Right cardiac atrium (tissue), 5 donors: ENCODE measurements at regions not wholly inside any gene's neighbourhood (a gene's known extent, or its start where the extent isn't known, plus 50 kb on each side); places are given as distances from the start of the nearest gene placed in this dataset.

ENCODE experiments used
- ATAC-seq, 2 donors: fragments of 200-7000 bp; cut with Tn5 transposase; one replicate each; pipeline versions ENCODE4 v1.8.0 to v1.9.1; 2020; ENCODE audit warnings: moderate library complexity in 2 of 2, mild to moderate bottlenecking in 1 of 2
- DNase-seq, 3 donors: peaks; one replicate each; pipeline ENCODE4 v3.0.0-alpha.2; 2020
- H3K27ac ChIP-seq: one replicate; pipeline ENCODE4 v1.5.1; 2013; ENCODE audit warnings: mild to moderate bottlenecking, low read length, control low read depth, moderate library complexity
- H3K27me3 ChIP-seq: one replicate; pipeline ENCODE4 v1.6.1; 2013; ENCODE audit not compliant: control insufficient read depth, insufficient read depth
- H3K4me1 ChIP-seq: one replicate; pipeline ENCODE4 v1.6.1; 2013; ENCODE audit warnings: low read length; ENCODE audit not compliant: control insufficient read depth, insufficient read depth
- H3K4me3 ChIP-seq: one replicate; pipeline ENCODE4 v1.5.1; 2013; ENCODE audit warnings: low read length, control low read depth
- H3K9me3 ChIP-seq: one replicate; pipeline ENCODE4 v1.6.1; 2013; ENCODE audit warnings: low read length; ENCODE audit not compliant: control insufficient read depth
- WGBS: extraction: QIAGEN DNeasy Blood & Tissue Kit; methylation state at CpG from one replicate; pipeline ENCODE4 v1.1.7; 2013; 5-methylcytosine and 5-hydroxymethylcytosine counted together
- intact Hi-C, 4 donors: fragments of 100-400 bp; cut with DNase I; formaldehyde crosslinking; loops; one replicate each; pipeline versions ENCODE4 v1.11.0 to v1.14.0; 2022 to 2023
- donor health status: healthy with polysubstance abuse.
- donor health status: DM: no; HTN: yes; CAD: no.
- donor health status: DM: no; HTN: no; CAD: no.
- donor health status: DM: no; HTN: yes; CAD: no; lungs with severe emphysema.
- donor health status: DM: yes; HTN: yes; CAD: no.

DNA sequence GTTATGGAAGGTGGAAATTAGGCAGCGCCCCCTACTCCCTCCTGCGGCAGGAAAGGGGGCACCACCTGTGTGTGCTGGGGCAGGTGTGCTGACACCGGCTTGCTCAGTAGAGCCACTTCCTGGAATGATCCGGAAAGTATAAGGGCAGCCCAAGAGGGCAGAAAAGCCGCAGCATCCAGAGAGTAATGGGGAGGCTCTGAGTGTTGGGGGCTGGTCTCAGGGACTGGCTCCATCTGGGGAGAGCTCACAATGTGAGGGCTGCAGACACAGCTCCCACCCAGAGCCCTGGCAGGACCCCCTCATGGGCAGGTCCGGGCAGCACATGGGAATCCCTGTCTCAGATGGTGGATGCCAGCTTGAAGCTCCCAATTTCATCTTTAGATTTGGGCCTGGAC, 187.6 kb upstream of the C14orf180 start:
- Histone ChIP-seq H3K27me3 (no peaks in the 10 kb centered on the region), H3K4me1 (no peaks in the 10 kb centered on the region), H3K9me3 (no peaks in the 10 kb centered on the region), H3K27ac (no peak overlapping the region), H3K4me3 (no peak overlapping the region)
- 86% methylated on average over 6 of the region's 6 CpGs for WGBS
- intact Hi-C loops: no loop called here
- ATAC-seq (no peak), DNase-seq (no peak)

DNA sequence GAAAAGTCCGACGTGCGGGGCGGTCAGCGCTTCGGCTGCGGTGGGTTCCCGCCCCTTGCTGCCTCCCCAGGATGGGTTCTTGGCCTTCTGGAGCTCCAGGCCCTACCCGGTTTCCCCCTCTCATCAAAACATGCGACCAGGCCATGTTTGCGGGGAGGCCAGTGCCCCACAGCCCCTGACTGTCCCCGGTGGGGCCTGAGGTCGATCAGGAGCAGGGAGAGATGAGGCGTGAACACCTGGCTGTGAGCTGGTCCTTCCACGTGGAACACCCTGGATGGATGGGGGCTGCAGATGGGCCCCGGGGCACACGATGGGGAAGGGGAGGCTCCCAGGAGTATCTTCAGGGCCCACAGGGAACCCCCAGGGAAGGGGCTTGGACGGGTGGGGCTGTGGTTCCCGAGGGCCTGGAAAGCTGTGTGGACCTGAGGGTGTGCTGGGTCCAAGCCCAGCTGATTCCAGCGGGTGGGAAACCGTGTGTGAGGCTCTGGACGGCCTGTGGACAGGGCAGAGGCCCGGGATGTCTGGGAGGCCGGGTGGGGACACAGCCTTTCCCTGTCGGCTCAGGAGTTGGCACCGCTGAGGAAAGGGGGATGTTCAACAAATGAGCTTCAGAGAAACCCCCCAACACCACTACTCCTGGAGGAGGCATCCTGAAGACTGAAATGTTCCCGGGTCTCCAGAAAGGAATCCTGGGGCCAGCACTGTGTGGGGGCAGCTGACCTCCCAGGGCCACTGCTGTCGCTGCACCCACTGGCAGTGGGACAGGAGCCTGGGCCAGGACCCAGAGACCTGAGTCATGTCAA, 187.0 kb upstream of the C14orf180 start:
- peak in 1 of 3 donors; percentile 54 for DNase-seq
- intact Hi-C loops: no loop called here

DNA sequence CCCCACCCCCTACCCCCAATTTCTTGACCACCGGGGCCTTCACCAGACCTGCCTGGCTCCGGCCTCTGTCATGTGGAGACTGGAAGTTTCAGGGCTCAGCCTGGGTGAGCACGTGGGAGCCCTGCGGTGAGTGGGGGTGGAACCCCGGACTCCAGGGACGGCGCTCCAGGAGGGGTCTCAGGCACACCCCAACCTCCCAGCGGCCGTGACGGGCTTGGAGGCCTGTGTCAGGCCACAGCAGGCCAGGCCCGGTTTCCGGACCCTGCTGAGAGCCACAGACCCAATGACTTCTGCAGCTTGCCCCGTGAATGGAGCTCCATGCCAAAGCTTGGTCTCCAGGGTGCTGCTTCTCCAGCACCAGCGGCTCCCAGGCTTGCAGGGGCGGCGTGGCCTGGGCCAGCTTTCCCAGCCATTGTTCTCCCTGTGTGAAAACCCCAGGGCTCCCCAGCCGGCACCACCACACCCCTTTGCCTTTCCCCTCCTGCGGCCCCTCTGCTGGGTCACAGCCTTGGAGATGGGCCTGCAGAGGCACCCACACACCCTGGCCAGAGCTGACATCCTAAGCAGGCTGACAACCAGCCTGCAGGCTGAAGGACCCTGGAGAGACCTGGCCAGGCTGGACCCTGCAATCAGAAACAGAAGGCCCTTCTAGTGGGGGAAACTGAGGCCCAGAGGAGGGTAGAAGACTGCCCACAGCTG, 186.2 kb upstream of the C14orf180 start:
- ATAC-seq: peak in 1 of 2 donors; percentile 7
- Histone ChIP-seq H3K27me3 (no peaks in the 10 kb centered on the region), H3K4me3 (no peak overlapping the region), H3K9me3 (no peaks in the 10 kb centered on the region), H3K27ac (no peak overlapping the region), H3K4me1 (no peaks in the 10 kb centered on the region)
- DNase-seq: peak in 2 of 3 donors; percentile 45 to 76
- intact Hi-C loops: no loop called here
- WGBS: 71% methylated on average over 18 of the region's 18 CpGs

More for the DNA sequence above, 187.0 kb upstream of the C14orf180 start:
- Histone ChIP-seq H3K27ac (no peak overlapping the region), H3K4me3 (no peak overlapping the region), H3K27me3 (no peaks in the 10 kb centered on the region), H3K4me1 (no peaks in the 10 kb centered on the region), H3K9me3 (no peaks in the 10 kb centered on the region)
- 91% methylated on average over 28 of the region's 28 CpGs for WGBS
- ATAC-seq: no peak

DNA sequence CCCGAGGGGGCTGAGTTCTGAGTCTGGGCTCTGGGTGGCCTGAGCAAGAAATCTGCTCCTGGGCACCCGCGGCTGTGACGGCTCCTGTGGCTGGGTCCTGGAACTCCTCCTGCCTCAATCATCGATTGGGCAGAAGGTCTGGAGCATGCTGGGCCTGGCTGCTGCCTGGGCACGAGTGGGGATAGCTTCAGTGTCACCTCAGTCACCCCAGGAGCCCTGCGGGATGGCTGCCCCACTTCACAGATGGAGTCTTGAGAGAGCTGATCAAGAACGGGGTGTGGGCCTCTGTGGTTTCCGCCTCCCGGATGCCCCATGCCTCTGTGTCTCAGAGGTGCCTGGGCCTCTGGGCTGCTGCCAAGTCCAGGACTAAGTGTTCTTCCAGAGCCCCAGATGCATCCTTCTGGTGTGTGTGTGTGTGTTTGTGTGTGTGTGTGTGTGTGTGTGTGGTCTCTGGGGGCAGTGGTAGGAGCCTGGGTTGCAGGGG, 185.6 kb upstream of the C14orf180 start:
- Histone ChIP-seq H3K27me3 (no peaks in the 10 kb centered on the region), H3K27ac (no peak overlapping the region), H3K4me3 (no peak overlapping the region), H3K4me1 (no peaks in the 10 kb centered on the region), H3K9me3 (no peaks in the 10 kb centered on the region)
- DNase-seq (peak; percentile 53 to 86 (median 85)), ATAC-seq (peak; percentile 49 to 66)
- 46% methylated on average over 10 of the region's 10 CpGs for WGBS
- intact Hi-C loops: no loop called here

DNA sequence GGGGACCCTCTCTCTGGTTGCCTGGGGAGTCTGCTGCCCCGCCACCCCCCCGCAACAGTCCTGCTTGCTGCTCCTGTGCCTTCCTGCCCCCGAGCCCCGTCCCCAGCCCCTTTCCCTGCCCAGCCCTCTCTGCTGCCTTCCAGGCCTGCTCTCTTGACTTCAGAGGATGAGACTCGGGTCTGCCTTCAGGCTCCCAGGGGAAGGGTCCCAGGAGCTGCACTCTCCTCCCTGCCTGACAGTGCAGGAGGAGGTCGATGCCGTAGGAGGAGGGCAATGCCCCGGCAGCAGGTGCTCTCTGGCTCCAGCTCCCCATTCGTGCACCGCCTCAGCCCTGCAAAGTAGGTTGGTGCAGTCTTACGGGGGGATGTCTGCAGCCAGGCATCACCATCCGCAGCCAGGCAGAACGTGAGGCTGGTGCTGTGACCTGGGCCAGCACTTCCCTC, 185.1 kb upstream of the C14orf180 start:
- WGBS: 58% methylated on average over 13 of the region's 13 CpGs
- Histone ChIP-seq H3K27ac (no peak overlapping the region), H3K9me3 (no peaks in the 10 kb centered on the region), H3K4me3 (no peak overlapping the region), H3K4me1 (no peaks in the 10 kb centered on the region), H3K27me3 (no peaks in the 10 kb centered on the region)
- intact Hi-C loops: no loop called here
- ATAC-seq (no peak), DNase-seq (no peak)

DNA sequence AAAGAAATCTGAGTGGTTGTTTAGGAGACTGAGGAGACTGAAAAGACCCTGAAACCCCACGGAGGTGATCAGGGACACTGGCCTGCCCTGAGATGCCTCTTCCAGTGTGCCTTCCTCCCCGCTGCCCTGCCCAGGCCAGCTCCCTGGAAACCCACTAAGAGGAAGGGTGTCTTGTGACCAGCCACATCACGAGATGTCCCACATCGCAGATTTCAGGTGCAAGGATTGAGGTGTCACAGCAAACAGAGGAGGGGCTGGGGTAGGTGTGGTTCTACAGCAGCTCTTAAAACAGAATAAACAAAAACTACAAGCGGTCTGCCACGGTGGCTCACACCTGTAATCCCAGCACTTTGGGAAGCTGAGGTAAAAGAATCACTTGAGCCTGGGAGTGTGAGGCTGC, 184.3 kb upstream of the C14orf180 start:
- DNase-seq: no peak
- 75% methylated on average over 6 of the region's 6 CpGs for WGBS

DNA sequence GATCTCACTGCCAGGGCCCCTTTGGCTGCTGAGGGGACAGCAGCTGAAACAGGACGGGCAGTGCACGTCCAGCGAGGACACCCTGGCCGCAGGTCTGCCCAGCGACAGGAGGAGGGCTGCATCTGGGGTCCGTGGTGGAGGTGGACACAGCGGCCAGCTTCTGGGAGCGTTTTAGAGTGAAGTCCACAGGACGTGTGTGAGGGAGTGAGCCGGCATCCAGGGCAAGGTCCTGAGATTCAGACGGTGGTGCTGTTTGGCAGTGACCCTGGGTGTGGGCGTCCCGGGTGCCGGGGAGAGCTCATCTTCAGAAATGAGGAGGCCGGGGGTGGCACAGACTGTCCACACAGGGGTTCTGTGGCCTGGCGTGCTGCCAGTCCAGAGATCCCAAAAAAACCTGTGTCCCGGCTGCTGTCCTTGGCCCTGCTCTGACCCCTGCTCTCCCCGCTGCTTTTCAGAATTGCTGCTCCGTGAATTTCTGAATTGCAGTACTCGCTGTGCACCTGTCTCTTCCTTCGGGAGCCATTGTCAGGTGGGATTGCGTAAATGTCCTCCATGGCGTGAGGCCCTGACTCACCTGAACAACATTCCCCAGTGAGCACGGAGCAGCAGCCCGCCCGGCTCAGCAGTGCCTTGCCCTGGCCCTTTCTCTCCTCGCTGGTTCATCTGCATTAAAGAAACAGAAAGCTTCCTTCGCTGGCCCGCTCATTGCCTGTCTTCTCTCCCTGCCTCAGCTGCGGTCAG, 183.5 kb upstream of the C14orf180 start:
- no peak for ATAC-seq
- Histone ChIP-seq H3K9me3 (no peaks in the 10 kb centered on the region), H3K27ac (no peak overlapping the region), H3K27me3 (no peaks in the 10 kb centered on the region), H3K4me3 (no peak overlapping the region), H3K4me1 (no peaks in the 10 kb centered on the region)
- peak in 2 of 3 donors; percentile 28 to 43 for DNase-seq
- 81% methylated on average over 30 of the region's 30 CpGs for WGBS
- intact Hi-C loops: no loop called here

More for the DNA sequence above, 184.3 kb upstream of the C14orf180 start:
- Histone ChIP-seq H3K4me3 (no peak overlapping the region), H3K27me3 (no peaks in the 10 kb centered on the region), H3K4me1 (no peaks in the 10 kb centered on the region), H3K27ac (no peak overlapping the region), H3K9me3 (no peaks in the 10 kb centered on the region)
- intact Hi-C loops: no loop called here
- ATAC-seq: no peak

DNA sequence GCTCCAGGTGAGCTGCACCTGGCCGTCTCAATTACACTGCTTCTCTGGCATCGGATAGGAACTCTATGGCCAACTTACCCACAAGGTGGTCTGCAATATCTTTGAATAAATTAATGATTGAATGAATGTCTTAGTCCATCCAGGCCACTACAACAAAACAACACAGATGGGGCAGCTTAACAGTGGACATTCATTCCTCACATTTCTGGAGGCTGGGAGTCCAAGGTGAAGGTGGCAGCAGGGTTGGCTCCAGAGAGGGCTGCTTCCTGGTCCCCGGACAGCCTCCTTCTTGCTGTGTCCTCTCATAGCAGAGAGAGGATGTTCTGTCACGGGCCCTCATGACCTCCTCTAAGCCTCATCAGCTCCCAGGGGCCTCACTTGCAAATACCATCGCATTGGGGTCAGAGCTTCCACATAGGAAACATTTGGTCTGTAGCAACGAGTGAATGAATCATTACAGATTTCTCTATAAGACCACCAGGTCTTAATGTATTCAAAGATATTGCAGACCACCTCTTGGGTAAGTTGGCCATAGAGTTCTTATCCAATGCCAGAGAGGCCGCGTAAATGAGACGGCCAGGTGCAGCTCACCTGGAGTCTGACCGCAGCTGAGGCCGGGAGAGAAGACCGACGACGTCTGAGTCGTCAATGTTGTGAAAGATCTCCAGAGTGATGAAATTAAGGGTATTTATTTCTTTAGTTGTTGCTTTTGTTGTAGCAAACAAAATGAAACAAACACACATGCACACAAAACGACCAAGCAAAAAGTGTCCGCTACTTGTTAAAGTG, 182.7 kb upstream of the C14orf180 start:
- Histone ChIP-seq H3K27ac (no peak overlapping the region), H3K9me3 (no peaks in the 10 kb centered on the region), H3K4me1 (no peaks in the 10 kb centered on the region), H3K27me3 (no peaks in the 10 kb centered on the region), H3K4me3 (no peak overlapping the region)
- intact Hi-C loops: no loop called here
- ATAC-seq: no peak
- no peak for DNase-seq
- WGBS: 88% methylated on average over 17 of the region's 17 CpGs

DNA sequence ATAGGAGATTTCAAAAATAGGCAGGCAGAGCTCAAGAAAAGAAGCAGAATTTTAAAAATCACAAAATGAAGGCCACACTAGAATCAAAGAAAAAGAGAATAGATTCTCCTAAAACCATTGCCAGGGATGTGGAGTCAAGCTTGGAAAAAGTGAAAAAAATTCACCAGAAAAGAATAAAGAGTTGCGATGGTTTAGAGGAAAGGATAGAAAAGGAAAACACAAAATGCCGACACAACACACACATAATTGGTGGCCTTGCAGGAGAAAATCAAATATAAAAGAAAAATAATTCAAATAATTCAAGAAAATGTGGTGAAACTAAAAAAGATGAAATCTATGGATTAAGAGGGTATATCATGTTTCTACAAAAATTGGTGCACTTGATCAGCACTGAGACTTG, 181.6 kb upstream of the C14orf180 start:
- intact Hi-C loops: no loop called here
- no peak for DNase-seq
- 98% methylated on average over 2 of the region's 2 CpGs for WGBS
- H3K4me3 ChIP-seq: no peak overlapping the region
- ATAC-seq: no peak
- H3K4me1 ChIP-seq: no peaks in the 10 kb centered on the region
- H3K9me3 ChIP-seq: no peaks in the 10 kb centered on the region
- H3K27ac ChIP-seq: no peak overlapping the region
- no peaks in the 10 kb centered on the region for H3K27me3 ChIP-seq

DNA sequence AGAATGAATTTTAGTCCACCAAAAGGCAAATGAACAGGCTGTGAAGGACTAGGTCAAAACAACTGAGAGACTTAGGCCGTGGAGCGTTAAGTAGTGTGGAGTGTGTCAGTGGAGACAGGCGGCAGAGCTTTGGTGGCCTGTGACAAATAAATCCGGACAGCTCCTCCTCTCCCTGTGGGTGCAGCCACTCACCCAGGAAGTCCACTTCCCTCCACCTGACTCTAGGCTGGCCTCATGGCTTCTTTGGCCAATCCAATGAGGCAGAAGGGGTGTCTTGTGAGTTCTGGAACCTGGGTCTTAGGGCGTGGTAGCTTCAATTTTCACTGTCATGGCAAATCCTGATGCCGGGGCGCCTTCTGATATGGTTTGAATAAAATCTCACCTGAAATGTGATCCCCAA, 180.9 kb upstream of the C14orf180 start:
- no peak overlapping the region for H3K4me3 ChIP-seq
- no peak overlapping the region for H3K27ac ChIP-seq
- intact Hi-C loops: no loop called here
- no peaks in the 10 kb centered on the region for H3K4me1 ChIP-seq
- 83% methylated on average over 7 of the region's 7 CpGs for WGBS
- ATAC-seq: no peak
- H3K27me3 ChIP-seq: no peaks in the 10 kb centered on the region
- DNase-seq: no peak
- H3K9me3 ChIP-seq: no peaks in the 10 kb centered on the region
